ENCODE measurements at regions not wholly inside any gene's neighbourhood (a gene's known extent, or its start where the extent isn't known, plus 50 kb on each side); places are given as distances from the start of the nearest gene placed in this dataset.

DNA sequence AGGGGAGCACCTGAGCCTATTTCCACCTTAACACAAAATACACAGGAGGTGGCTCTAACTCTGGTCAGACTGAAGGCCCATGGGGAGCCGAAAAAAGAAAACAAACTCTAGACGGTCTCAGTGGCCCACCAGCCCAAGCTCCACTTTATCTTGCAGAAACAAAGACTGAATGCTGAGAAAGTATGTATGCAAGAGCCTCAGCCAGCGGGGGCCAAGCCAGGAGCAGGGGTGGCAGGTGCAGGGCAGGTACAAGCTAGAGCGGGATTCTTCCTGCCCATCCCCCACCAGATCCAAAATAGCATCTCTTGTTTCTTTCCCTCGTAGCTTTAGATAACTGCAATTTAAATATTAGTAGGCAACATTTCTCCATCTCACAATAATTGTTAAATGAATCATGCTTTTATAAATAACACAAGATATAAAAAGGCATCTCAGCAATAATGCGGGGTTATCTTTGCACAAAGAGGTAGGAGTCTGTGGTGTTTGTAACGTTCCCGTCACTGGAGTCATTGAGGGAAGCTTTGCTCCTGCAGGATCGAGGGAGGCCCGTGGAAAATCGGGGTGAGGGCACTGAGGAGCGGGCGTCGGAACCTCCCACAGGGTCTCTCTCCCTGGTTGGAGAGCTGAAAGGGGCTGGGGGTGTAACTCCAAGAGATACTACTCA is 418.0 kb downstream of the SHANK2 start:
- TF ChIP-seq SRSF9 (IDR thresholded peaks at IDR 0.05; ENCODE audit: borderline replicate concordance, low read depth, low read length) (no peak), ZNF121 (CRISPR knock-in tag; conservative IDR thresholded peaks at IDR 0.05) (no peak), ZNF133 (CRISPR knock-in tag; IDR thresholded peaks at IDR 0.05) (no peak), EP300 (IDR thresholded peaks at IDR 0.05; ENCODE audit: low read length) (no peak), RFX7 (CRISPR knock-in tag; IDR thresholded peaks at IDR 0.05) (no peak), SNRNP70 (optimal IDR thresholded peaks at IDR 0.05; ENCODE audit: low read depth, low read length) (no peak), CEBPB (tag; IDR thresholded peaks at IDR 0.05) (no peak), GABPA (tag; conservative IDR thresholded peaks at IDR 0.05; ENCODE audit: low read depth) (no peak)
- TF ChIP-seq, protein P1, sequence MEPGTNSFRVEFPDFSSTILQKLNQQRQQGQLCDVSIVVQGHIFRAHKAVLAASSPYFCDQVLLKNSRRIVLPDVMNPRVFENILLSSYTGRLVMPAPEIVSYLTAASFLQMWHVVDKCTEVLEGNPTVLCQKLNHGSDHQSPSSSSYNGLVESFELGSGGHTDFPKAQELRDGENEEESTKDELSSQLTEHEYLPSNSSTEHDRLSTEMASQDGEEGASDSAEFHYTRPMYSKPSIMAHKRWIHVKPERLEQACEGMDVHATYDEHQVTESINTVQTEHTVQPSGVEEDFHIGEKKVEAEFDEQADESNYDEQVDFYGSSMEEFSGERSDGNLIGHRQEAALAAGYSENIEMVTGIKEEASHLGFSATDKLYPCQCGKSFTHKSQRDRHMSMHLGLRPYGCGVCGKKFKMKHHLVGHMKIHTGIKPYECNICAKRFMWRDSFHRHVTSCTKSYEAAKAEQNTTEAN (CRISPR knock-in tag; IDR thresholded peaks at IDR 0.05), result no peak

Measured in K562 (cell line).